Activated CD8-positive, alpha-beta memory T cell treated with anti-CD3 and anti-CD28 coated beads, Interleukin-2, amount 10 ng/mL, durations not matched to agents 7 days and 5 days (primary cell): ENCODE measurements at regions not wholly inside any gene's neighbourhood (a gene's known extent, or its start where the extent isn't known, plus 50 kb on each side); places are given as distances from the start of the nearest gene placed in this dataset.

ENCODE experiments used
- ATAC-seq: fragments of 150-1000 bp; cut with Tn5 transposase; one replicate; pipeline ENCODE4 v1.10.0; 2021; ENCODE audit warnings: moderate library complexity
- CTCF ChIA-PET: fragments of 350-600 bp; sonication (Branson Sonifier 250); formaldehyde crosslinking; loops from one replicate; lab custom pipeline; 2021; ENCODE audit warnings: antibody characterized with exemption; lab: Charles Lee
- DNase-seq: peaks from one replicate; pipeline ENCODE4 v3.0.0-alpha.2; 2020
- H3K27ac Mint-ChIP-seq: one replicate; pipeline ENCODE4 v1.8.0; 2021; ENCODE audit warnings: mild to moderate bottlenecking, mixed read lengths
- H3K27me3 Mint-ChIP-seq: one replicate; pipeline ENCODE4 v1.8.0; 2021; ENCODE audit warnings: mixed read lengths
- H3K36me3 Mint-ChIP-seq: one replicate; pipeline ENCODE4 v1.8.0; 2021; ENCODE audit warnings: mild to moderate bottlenecking, mixed read lengths
- H3K4me1 Mint-ChIP-seq: one replicate; pipeline ENCODE4 v1.8.0; 2021; ENCODE audit warnings: mixed read lengths
- H3K4me3 Mint-ChIP-seq: one replicate; pipeline ENCODE4 v1.8.0; 2021; ENCODE audit warnings: mild to moderate bottlenecking, moderate library complexity, mixed read lengths
- H3K9me3 Mint-ChIP-seq: one replicate; pipeline ENCODE4 v1.8.0; 2022; ENCODE audit warnings: low read depth, mixed read lengths

- no peak for ATAC-seq
- peaks cover 3% of the 10 kb centered on the region for H3K36me3 Mint-ChIP-seq
- CTCF ChIA-PET: no interaction called here
Measured at GRCh38 chr9:92196400-92196799, 81.2 kb upstream of the SPTLC1 start.

GRCh38 chr9:92191801-92192200 is 76.6 kb upstream of the SPTLC1 start:
- Mint-ChIP-seq H3K4me1 (peaks cover 4% of the 10 kb centered on the region), H3K27ac (no peak overlapping the region), H3K36me3 (no peaks in the 10 kb centered on the region), H3K4me3 (no peak overlapping the region), H3K27me3 (peaks cover 19% of the 10 kb centered on the region), H3K9me3 (peaks cover 2% of the 10 kb centered on the region)
- DNase-seq (no peak), ATAC-seq (no peak)
- CTCF ChIA-PET: interaction anchor here (1.3 kb wide), 1 partner anchor 54 kb away, joined by 3 read pairs; no protein-coding TSS in a partner anchor

More at GRCh38 chr9:92196400-92196799, 81.2 kb upstream of the SPTLC1 start:
- Mint-ChIP-seq H3K27me3 (peaks cover 34% of the 10 kb centered on the region), H3K4me1 (no peaks in the 10 kb centered on the region), H3K4me3 (no peak overlapping the region), H3K27ac (no peak overlapping the region), H3K9me3 (peaks cover 9% of the 10 kb centered on the region)
- DNase-seq: no peak

- Mint-ChIP-seq H3K4me1 (peaks cover 4% of the 10 kb centered on the region), H3K36me3 (no peaks in the 10 kb centered on the region), H3K27me3 (peaks cover 16% of the 10 kb centered on the region), H3K27ac (no peak overlapping the region), H3K9me3 (no peaks in the 10 kb centered on the region), H3K4me3 (no peak overlapping the region)
- no peak for ATAC-seq
- CTCF ChIA-PET: no interaction called here
- DNase-seq: no peak
Measured at GRCh38 chr9:92190536-92190790, 75.2 kb upstream of the SPTLC1 start.

GRCh38 chr9:92189782-92190535 is 74.7 kb upstream of the SPTLC1 start:
- H3K4me1 Mint-ChIP-seq: peaks cover 4% of the 10 kb centered on the region
- peaks cover 16% of the 10 kb centered on the region for H3K27me3 Mint-ChIP-seq
- H3K36me3 Mint-ChIP-seq: no peaks in the 10 kb centered on the region
- ATAC-seq: no peak
- H3K4me3 Mint-ChIP-seq: no peak overlapping the region
- H3K9me3 Mint-ChIP-seq: no peaks in the 10 kb centered on the region
- no peak for DNase-seq
- H3K27ac Mint-ChIP-seq: no peak overlapping the region
- CTCF ChIA-PET: no interaction called here

GRCh38 chr9:92188969-92189781 is 74.0 kb upstream of the SPTLC1 start:
- H3K9me3 Mint-ChIP-seq: no peaks in the 10 kb centered on the region

GRCh38 chr9:92187989-92188714 is 72.9 kb upstream of the SPTLC1 start:
- Mint-ChIP-seq H3K27ac (no peak overlapping the region), H3K36me3 (no peaks in the 10 kb centered on the region), H3K4me3 (no peak overlapping the region), H3K4me1 (peaks cover 4% of the 10 kb centered on the region), H3K9me3 (no peaks in the 10 kb centered on the region), H3K27me3 (peaks cover 20% of the 10 kb centered on the region)
- DNase-seq (no peak), ATAC-seq (no peak)
- CTCF ChIA-PET: interaction anchor here (1.3 kb wide), 1 partner anchor 48 kb away, joined by 4 read pairs; no protein-coding TSS in a partner anchor

More at GRCh38 chr9:92188969-92189781, 74.0 kb upstream of the SPTLC1 start:
- Mint-ChIP-seq H3K4me3 (no peak overlapping the region), H3K36me3 (no peaks in the 10 kb centered on the region), H3K4me1 (peaks cover 4% of the 10 kb centered on the region), H3K27me3 (peaks cover 20% of the 10 kb centered on the region), H3K27ac (no peak overlapping the region)
- CTCF ChIA-PET: no interaction called here
- no peak for DNase-seq
- ATAC-seq: no peak

GRCh38 chr9:92187390-92187789 is 72.2 kb upstream of the SPTLC1 start:
- no peak for DNase-seq
- CTCF ChIA-PET: interaction anchor here (1.3 kb wide), 1 partner anchor 47 kb away, joined by 4 read pairs; no protein-coding TSS in a partner anchor
- H3K36me3 Mint-ChIP-seq: no peaks in the 10 kb centered on the region
- no peaks in the 10 kb centered on the region for H3K9me3 Mint-ChIP-seq
- H3K4me1 Mint-ChIP-seq: peaks cover 4% of the 10 kb centered on the region
- ATAC-seq: no peak
- no peak overlapping the region for H3K27ac Mint-ChIP-seq
- no peak overlapping the region for H3K4me3 Mint-ChIP-seq
- peaks cover 14% of the 10 kb centered on the region for H3K27me3 Mint-ChIP-seq

GRCh38 chr9:92186631-92187030 is 71.4 kb upstream of the SPTLC1 start:
- CTCF ChIA-PET: no interaction called here
- no peak for DNase-seq
- Mint-ChIP-seq H3K9me3 (no peaks in the 10 kb centered on the region), H3K4me3 (no peak overlapping the region), H3K27ac (no peak overlapping the region), H3K36me3 (no peaks in the 10 kb centered on the region), H3K4me1 (peaks cover 4% of the 10 kb centered on the region), H3K27me3 (peaks cover 9% of the 10 kb centered on the region)
- ATAC-seq: no peak

GRCh38 chr9:92185681-92186080 is 70.5 kb upstream of the SPTLC1 start:
- ATAC-seq (no peak), DNase-seq (no peak)
- CTCF ChIA-PET: no interaction called here
- H3K27me3 Mint-ChIP-seq: peaks cover 9% of the 10 kb centered on the region
- H3K27ac Mint-ChIP-seq: no peak overlapping the region
- H3K9me3 Mint-ChIP-seq: no peaks in the 10 kb centered on the region
- peaks cover 4% of the 10 kb centered on the region for H3K4me1 Mint-ChIP-seq
- H3K4me3 Mint-ChIP-seq: no peak overlapping the region
- H3K36me3 Mint-ChIP-seq: no peaks in the 10 kb centered on the region

- Mint-ChIP-seq H3K9me3 (no peaks in the 10 kb centered on the region), H3K4me3 (no peak overlapping the region)
Measured at GRCh38 chr9:92185096-92185495, 69.9 kb upstream of the SPTLC1 start.

GRCh38 chr9:92184041-92184564 is 68.9 kb upstream of the SPTLC1 start:
- no peak for DNase-seq
- ATAC-seq: no peak
- peaks cover 9% of the 10 kb centered on the region for H3K27me3 Mint-ChIP-seq
- peaks cover 4% of the 10 kb centered on the region for H3K4me1 Mint-ChIP-seq
- no peaks in the 10 kb centered on the region for H3K36me3 Mint-ChIP-seq
- no peaks in the 10 kb centered on the region for H3K9me3 Mint-ChIP-seq
- no peak overlapping the region for H3K27ac Mint-ChIP-seq
- CTCF ChIA-PET: no interaction called here
- H3K4me3 Mint-ChIP-seq: no peak overlapping the region

More at GRCh38 chr9:92185096-92185495, 69.9 kb upstream of the SPTLC1 start:
- Mint-ChIP-seq H3K27ac (no peak overlapping the region), H3K4me1 (peaks cover 4% of the 10 kb centered on the region), H3K36me3 (no peaks in the 10 kb centered on the region), H3K27me3 (peaks cover 9% of the 10 kb centered on the region)
- DNase-seq (no peak), ATAC-seq (no peak)
- CTCF ChIA-PET: no interaction called here

GRCh38 chr9:92183449-92183848 is 68.2 kb upstream of the SPTLC1 start:
- DNase-seq (no peak), ATAC-seq (no peak)
- no peak overlapping the region for H3K27ac Mint-ChIP-seq
- H3K27me3 Mint-ChIP-seq: peaks cover 9% of the 10 kb centered on the region
- CTCF ChIA-PET: no interaction called here
- H3K4me1 Mint-ChIP-seq: peaks cover 4% of the 10 kb centered on the region
- no peak overlapping the region for H3K4me3 Mint-ChIP-seq
- no peaks in the 10 kb centered on the region for H3K9me3 Mint-ChIP-seq
- no peaks in the 10 kb centered on the region for H3K36me3 Mint-ChIP-seq

- H3K4me1 Mint-ChIP-seq: no peaks in the 10 kb centered on the region
- CTCF ChIA-PET: no interaction called here
Measured at GRCh38 chr9:92181296-92181695, 66.1 kb upstream of the SPTLC1 start.

More at GRCh38 chr9:92181296-92181695, 66.1 kb upstream of the SPTLC1 start:
- no peak overlapping the region for H3K27ac Mint-ChIP-seq
- no peak overlapping the region for H3K4me3 Mint-ChIP-seq
- no peaks in the 10 kb centered on the region for H3K9me3 Mint-ChIP-seq
- no peaks in the 10 kb centered on the region for H3K36me3 Mint-ChIP-seq
- ATAC-seq (no peak), DNase-seq (no peak)
- peaks cover 9% of the 10 kb centered on the region for H3K27me3 Mint-ChIP-seq
